HCT116 (cell line): ENCODE measurements at regions not wholly inside any gene's neighbourhood (a gene's known extent, or its start where the extent isn't known, plus 50 kb on each side); places are given as distances from the start of the nearest gene placed in this dataset.

Source experiments
- ATAC-seq: fragments of 200-7000 bp; cut with Tn5 transposase; 2 replicates; pipeline ENCODE4 v1.9.1; 2020; ENCODE audit warnings: mild to moderate bottlenecking, moderate library complexity
- BruUV-seq: library from RNA; stranded (reverse); fragments of 400-500 nt; replicated peaks from 2 replicates; lab custom pipeline; 2021; lab: Mats Ljungman, UMichigan
- CTCF ChIA-PET: fragments of 300-600 bp; sonication (Branson Sonifier 250); formaldehyde crosslinking; loops from one replicate; lab custom pipeline; 2021; ENCODE audit warnings: antibody characterized with exemption; lab: Charles Lee
- POLR2A ChIA-PET: fragments of 300-600, 350-600 bp; sonication (Branson Sonifier 250); formaldehyde crosslinking; loops from one replicate; lab custom pipeline; 2021; ENCODE audit warnings: antibody characterized with exemption; lab: Charles Lee
- RAD21 ChIA-PET, 2 experiments: fragments of 300-600 bp; sonication (Branson Sonifier 250); formaldehyde crosslinking; loops; one replicate each; lab custom pipeline; 2023; ENCODE audit warnings: low total read pairs in 2 of 2; ENCODE audit not compliant: uncharacterized antibody in 2 of 2, unreplicated experiment in 2 of 2, low non-redundant PET in 1 of 2; lab: Charles Lee
- DNase-seq: peaks from one replicate; pipeline ENCODE4 v3.0.0-alpha.2; 2010; ENCODE audit warnings: low read depth, low spot score
- H2AFZ ChIP-seq: fragments of 200-600 bp; shearing (Covaris generic), sonication (generic); 2 replicates; pipeline ENCODE4 v1.6.1; 2017; ENCODE audit warnings: low read depth, mixed run types, mixed read lengths, antibody characterized with exemption, low read length; ENCODE audit not compliant: poor library complexity, severe bottlenecking
- H3K27ac ChIP-seq: 2 replicates; pipeline ENCODE4 v1.5.1; 2012; ENCODE audit warnings: low read depth, low read length
- H3K27me3 ChIP-seq: fragments of 200-600 bp; sonication (generic); 2 replicates; pipeline ENCODE4 v1.6.1; 2016; ENCODE audit warnings: mixed run types, low read length, mixed read lengths; ENCODE audit not compliant: insufficient read depth
- H3K36me3 ChIP-seq, 2 experiments: fragments of 200-500 bp in 1 of 2; fragments of 200-600 bp in 1 of 2; sonication (Bioruptor generic) in 1 of 2; sonication (generic) in 1 of 2; 2 replicates each; pipeline versions ENCODE4 v1.5.1 to v1.6.1; 2014 to 2016; ENCODE audit warnings: low read length in 2 of 2, inconsistent platforms in 1 of 2, mixed read lengths in 1 of 2, mixed run types in 1 of 2; ENCODE audit not compliant: insufficient read depth in 2 of 2, control insufficient read depth in 1 of 2
- H3K4me1 ChIP-seq, 2 experiments: fragments of 200-600 bp in 1 of 2; sonication (generic) in 1 of 2; 2 replicates each; pipeline versions ENCODE4 v1.5.1 to v1.6.1; 2012 to 2017; ENCODE audit warnings: low read length in 2 of 2, inconsistent platforms in 1 of 2, mild to moderate bottlenecking in 1 of 2, mixed read lengths in 1 of 2, mixed run types in 1 of 2, moderate library complexity in 1 of 2; ENCODE audit not compliant: insufficient read depth in 2 of 2, control insufficient read depth in 1 of 2
- H3K4me2 ChIP-seq: fragments of 200-600 bp; sonication (generic); 2 replicates; pipeline ENCODE4 v1.6.1; 2017; ENCODE audit warnings: mixed run types, low read length, mixed read lengths
- H3K4me3 ChIP-seq, 2 experiments: fragments of 200-600 bp in 1 of 2; sonication (generic) in 1 of 2; replicated peaks in 1 of 2; 2 replicates each; pipeline ENCODE4 v1.5.1; 2011 to 2016; ENCODE audit warnings: low read length in 2 of 2, control low read depth in 1 of 2, low read depth in 1 of 2, mild to moderate bottlenecking in 1 of 2, mixed read lengths in 1 of 2, mixed run types in 1 of 2
- H3K79me2 ChIP-seq: fragments of 200-600 bp; sonication (generic); 2 replicates; pipeline ENCODE4 v1.6.1; 2017; ENCODE audit warnings: mild to moderate bottlenecking, mixed run types, low read length, moderate library complexity, mixed read lengths; ENCODE audit not compliant: insufficient read depth
- H3K9ac ChIP-seq: fragments of 200-600 bp; sonication (generic); 2 replicates; pipeline ENCODE4 v1.6.1; 2016; ENCODE audit warnings: low read length, mixed read lengths
- H3K9me2 ChIP-seq: fragments of 200-600 bp; sonication (generic), shearing (Covaris generic); 2 replicates; pipeline ENCODE4 v1.6.1; 2017; ENCODE audit warnings: mixed run types, mild to moderate bottlenecking, moderate library complexity; ENCODE audit not compliant: insufficient read depth
- H3K9me3 ChIP-seq, 2 experiments: fragments of 200-500 bp in 1 of 2; fragments of 200-600 bp in 1 of 2; sonication (Bioruptor generic) in 1 of 2; sonication (generic) in 1 of 2; 2 replicates each; pipeline ENCODE4 v1.6.1; 2014 to 2017; ENCODE audit warnings: low read length in 2 of 2, mixed read lengths in 2 of 2, inconsistent platforms in 1 of 2, low read depth in 1 of 2, mild to moderate bottlenecking in 1 of 2, mixed run types in 1 of 2, moderate library complexity in 1 of 2; ENCODE audit not compliant: control insufficient read depth in 1 of 2, insufficient read depth in 1 of 2
- H4K20me1 ChIP-seq: fragments of 200-600 bp; sonication (generic), shearing (Covaris generic); 2 replicates; pipeline ENCODE4 v1.6.1; 2017; ENCODE audit warnings: mixed run types, mild to moderate bottlenecking, moderate library complexity; ENCODE audit not compliant: insufficient read depth
- CEBPB ChIP-seq: IDR thresholded peaks from 2 replicates; pipeline ENCODE4 v1.6.1; 2012; ENCODE audit warnings: low read depth
- ELF1 ChIP-seq: IDR thresholded peaks from 2 replicates; pipeline ENCODE4 v1.6.1; 2012; ENCODE audit warnings: low read depth, borderline replicate concordance
- EZH2 ChIP-seq: fragments of 200-600 bp; sonication (generic); IDR thresholded peaks from 2 replicates; pipeline ENCODE4 v1.6.1; 2017; ENCODE audit warnings: antibody characterized with exemption, mixed run types
- JUND ChIP-seq: IDR thresholded peaks from 2 replicates; pipeline ENCODE4 v1.6.1; 2012
- TCF7L2 ChIP-seq: IDR thresholded peaks from 2 replicates; pipeline ENCODE4 v1.7.0; 2011; ENCODE audit warnings: borderline replicate concordance, inconsistent platforms; ENCODE audit not compliant: insufficient read depth, insufficient read length; ENCODE audit errors: extremely low read depth
- ZFX ChIP-seq: fragments of 450-650 bp; IDR thresholded peaks from 2 replicates; pipeline ENCODE4 v1.6.1; 2017
- ZNF274 ChIP-seq: fragments of 200-500 bp; sonication (Bioruptor generic); IDR thresholded peaks from 2 replicates; pipeline ENCODE4 v1.6.1; 2014; ENCODE audit warnings: mild to moderate bottlenecking, low read depth, low read length, inconsistent platforms
- intact Hi-C: fragments of 100-400 bp; cut with micrococcal nuclease; formaldehyde crosslinking; loops from 2 replicates; pipeline ENCODE4 v1.10.0; 2022
- TF ChIP-seq, protein P1 (sequence below): IDR thresholded peaks from 2 replicates; pipeline ENCODE4 v1.6.1; 2012
- TF ChIP-seq, protein P2 (sequence below): IDR thresholded peaks from 2 replicates; pipeline ENCODE4 v1.6.1; 2011; ENCODE audit warnings: mild to moderate bottlenecking, low read length, moderate library complexity; ENCODE audit not compliant: insufficient replicate concordance; ENCODE audit errors: extremely low read depth

DNA sequence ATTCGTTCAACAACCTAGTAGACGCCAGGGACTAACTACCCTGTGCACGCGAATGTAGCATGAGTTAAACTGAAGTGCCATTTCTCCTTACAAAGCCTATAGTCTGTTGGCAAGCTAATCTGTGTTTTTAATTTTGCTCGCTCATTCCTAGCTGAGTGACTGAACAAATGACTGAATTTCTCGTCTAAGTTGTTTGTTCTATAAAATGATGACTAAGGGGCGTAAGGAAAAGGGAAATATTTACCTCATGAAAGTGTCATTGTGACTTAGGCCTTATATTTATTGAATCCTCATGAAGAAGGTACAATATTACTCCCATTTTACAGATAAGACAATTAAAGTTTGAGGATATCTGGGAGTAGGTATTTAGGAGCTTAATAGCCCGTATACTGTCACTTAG, 818.3 kb upstream of the ALCAM start:
- Histone ChIP-seq H3K9ac (no peak overlapping the region), H3K4me1 (no peaks in the 10 kb centered on the region), H3K27me3 (no peaks in the 10 kb centered on the region), H2AFZ (no peak overlapping the region), H3K4me2 (no peak overlapping the region), H3K27ac (no peak overlapping the region), H3K4me3 (no peak overlapping the region), H3K79me2 (no peaks in the 10 kb centered on the region), H3K36me3 (no peaks in the 10 kb centered on the region), H3K9me3 (no peaks in the 10 kb centered on the region), H4K20me1 (no peaks in the 10 kb centered on the region), H3K9me2 (no peaks in the 10 kb centered on the region)
- TF ChIP-seq CEBPB = no peak
- TF ChIP-seq ZFX = no peak
- no peak for TF ChIP-seq JUND
- no peak for TF ChIP-seq ELF1
- TF ChIP-seq, protein P1, sequence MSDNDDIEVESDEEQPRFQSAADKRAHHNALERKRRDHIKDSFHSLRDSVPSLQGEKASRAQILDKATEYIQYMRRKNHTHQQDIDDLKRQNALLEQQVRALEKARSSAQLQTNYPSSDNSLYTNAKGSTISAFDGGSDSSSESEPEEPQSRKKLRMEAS = no peak
- no peak for TF ChIP-seq EZH2
- ChIA-PET RAD21 (no interaction called here), POLR2A (no interaction called here), CTCF (no interaction called here)
- BruUV-seq = no TSS peak
- DNase-seq (no peak), ATAC-seq (no peak)
- intact Hi-C loops = no loop called here

DNA sequence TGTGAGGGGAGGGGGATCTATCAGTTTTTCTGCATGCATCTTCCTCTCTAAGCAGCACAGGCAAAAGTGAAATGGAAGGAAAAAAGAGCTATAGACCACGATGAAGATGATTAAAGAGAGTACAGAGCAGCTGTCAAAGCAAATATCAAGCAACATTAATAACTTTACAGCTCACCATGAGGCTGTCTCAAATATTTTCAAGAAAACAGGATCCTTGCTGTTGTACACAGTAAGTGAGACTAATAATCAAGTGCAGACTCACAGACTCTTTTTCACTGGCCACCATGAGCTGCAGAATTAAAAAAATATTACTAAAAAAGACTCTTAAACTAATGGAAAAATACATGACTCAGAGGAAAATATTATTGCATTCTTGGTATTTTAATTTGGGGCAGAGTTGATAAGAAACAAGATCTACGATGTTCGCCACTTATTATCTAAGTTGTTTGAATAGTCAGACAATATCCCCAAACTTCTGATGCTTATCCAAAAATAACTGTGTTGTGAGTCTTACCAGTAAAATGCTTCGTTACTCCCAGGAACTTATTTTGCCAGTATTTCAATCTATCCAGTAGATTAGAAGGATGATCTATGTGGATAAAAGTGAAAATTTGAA, 817.5 kb upstream of the ALCAM start:
- ATAC-seq = no peak

More for the DNA sequence above, 817.5 kb upstream of the ALCAM start:
- Histone ChIP-seq H3K9me2 (no peaks in the 10 kb centered on the region), H2AFZ (no peak overlapping the region), H3K4me2 (no peak overlapping the region), H3K27me3 (no peaks in the 10 kb centered on the region), H3K4me1 (no peaks in the 10 kb centered on the region), H3K36me3 (no peaks in the 10 kb centered on the region), H3K9me3 (no peaks in the 10 kb centered on the region), H3K79me2 (no peaks in the 10 kb centered on the region), H3K9ac (no peak overlapping the region), H4K20me1 (no peaks in the 10 kb centered on the region), H3K27ac (no peak overlapping the region), H3K4me3 (no peak overlapping the region)
- no TSS peak for BruUV-seq
- intact Hi-C loops = no loop called here
- TF ChIP-seq, protein P2, sequence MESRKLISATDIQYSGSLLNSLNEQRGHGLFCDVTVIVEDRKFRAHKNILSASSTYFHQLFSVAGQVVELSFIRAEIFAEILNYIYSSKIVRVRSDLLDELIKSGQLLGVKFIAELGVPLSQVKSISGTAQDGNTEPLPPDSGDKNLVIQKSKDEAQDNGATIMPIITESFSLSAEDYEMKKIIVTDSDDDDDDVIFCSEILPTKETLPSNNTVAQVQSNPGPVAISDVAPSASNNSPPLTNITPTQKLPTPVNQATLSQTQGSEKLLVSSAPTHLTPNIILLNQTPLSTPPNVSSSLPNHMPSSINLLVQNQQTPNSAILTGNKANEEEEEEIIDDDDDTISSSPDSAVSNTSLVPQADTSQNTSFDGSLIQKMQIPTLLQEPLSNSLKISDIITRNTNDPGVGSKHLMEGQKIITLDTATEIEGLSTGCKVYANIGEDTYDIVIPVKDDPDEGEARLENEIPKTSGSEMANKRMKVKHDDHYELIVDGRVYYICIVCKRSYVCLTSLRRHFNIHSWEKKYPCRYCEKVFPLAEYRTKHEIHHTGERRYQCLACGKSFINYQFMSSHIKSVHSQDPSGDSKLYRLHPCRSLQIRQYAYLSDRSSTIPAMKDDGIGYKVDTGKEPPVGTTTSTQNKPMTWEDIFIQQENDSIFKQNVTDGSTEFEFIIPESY = no peak
- no peak for TF ChIP-seq EZH2
- TF ChIP-seq TCF7L2 = no peak
- no peak for TF ChIP-seq ZNF274
- DNase-seq = no peak
- CTCF ChIA-PET = no interaction called here
- POLR2A ChIA-PET = no interaction called here
- RAD21 ChIA-PET = no interaction called here
